Mesenchymal stem cell (in vitro differentiated cells and primary cell): ENCODE measurements at regions not wholly inside any gene's neighbourhood (a gene's known extent, or its start where the extent isn't known, plus 50 kb on each side); places are given as distances from the start of the nearest gene placed in this dataset.
"Not testable (repeated sequence)": the region's sequence is repeated elsewhere in the genome, so short reads cannot be mapped to it uniquely, and the experiment has no call there.

Experiments used
- DNase-seq: peaks from one replicate; pipeline ENCODE4 v3.0.0-alpha.2; 2013
- H2AFZ ChIP-seq: one replicate; pipeline ENCODE4 v1.6.1; 2013; ENCODE audit warnings: low read depth, mild to moderate bottlenecking, control low read depth, inconsistent platforms, low read length, moderate library complexity
- H2AK5ac ChIP-seq: 2 replicates; pipeline ENCODE4 v1.6.1; 2013; ENCODE audit warnings: low read length, moderate library complexity, mild to moderate bottlenecking, inconsistent platforms; ENCODE audit not compliant: severe bottlenecking
- H2BK120ac ChIP-seq: one replicate; pipeline ENCODE4 v1.6.1; 2013; ENCODE audit warnings: low read depth, mild to moderate bottlenecking, inconsistent platforms, low read length, moderate library complexity
- H2BK12ac ChIP-seq, 2 experiments: one replicate each; pipeline ENCODE4 v1.6.1; 2013; ENCODE audit warnings: inconsistent platforms in 2 of 2, low read length in 2 of 2, mild to moderate bottlenecking in 2 of 2, moderate library complexity in 2 of 2, control low read depth in 1 of 2
- H2BK15ac ChIP-seq: one replicate; pipeline ENCODE4 v1.6.1; 2013; ENCODE audit warnings: mild to moderate bottlenecking, low read depth, inconsistent platforms; ENCODE audit not compliant: poor library complexity, severe bottlenecking
- H2BK5ac ChIP-seq: 2 replicates; pipeline ENCODE4 v1.6.1; 2013; ENCODE audit warnings: low read depth, mild to moderate bottlenecking, low read length, control low read depth, inconsistent platforms; ENCODE audit not compliant: poor library complexity, severe bottlenecking
- H3K14ac ChIP-seq, 2 experiments: one replicate each; pipeline ENCODE4 v1.6.1; 2013; ENCODE audit warnings: inconsistent platforms in 2 of 2, low read length in 2 of 2, control low read depth in 1 of 2, mild to moderate bottlenecking in 1 of 2, moderate library complexity in 1 of 2
- H3K18ac ChIP-seq, 2 experiments: one replicate each; pipeline ENCODE4 v1.6.1; 2013; ENCODE audit warnings: inconsistent platforms in 2 of 2, low read length in 2 of 2, control low read depth in 1 of 2, low read depth in 1 of 2, mild to moderate bottlenecking in 1 of 2
- H3K23ac ChIP-seq, 2 experiments: one replicate each; pipeline ENCODE4 v1.6.1; 2013; ENCODE audit warnings: inconsistent platforms in 2 of 2, low read length in 2 of 2, mild to moderate bottlenecking in 2 of 2, moderate library complexity in 2 of 2, control low read depth in 1 of 2
- H3K27ac ChIP-seq: 2 replicates; pipeline ENCODE4 v1.5.1; 2013; ENCODE audit warnings: mild to moderate bottlenecking, moderate library complexity, low read length, control low read depth, inconsistent platforms; ENCODE audit not compliant: poor library complexity, severe bottlenecking
- H3K27me3 ChIP-seq, 2 experiments: 2 replicates each; pipeline versions ENCODE4 v1.6.1 to v1.7.0; 2013; ENCODE audit warnings: low read length in 2 of 2, mild to moderate bottlenecking in 2 of 2, moderate library complexity in 2 of 2, control low read depth in 1 of 2, inconsistent platforms in 1 of 2; ENCODE audit not compliant: control insufficient read depth in 1 of 2, insufficient read depth in 1 of 2
- H3K36me3 ChIP-seq, 2 experiments: 2 replicates each; pipeline versions ENCODE4 v1.6.1 to v1.7.0; 2013; ENCODE audit warnings: low read length in 2 of 2, control low read depth in 1 of 2, inconsistent platforms in 1 of 2, low read depth in 1 of 2, mild to moderate bottlenecking in 1 of 2; ENCODE audit not compliant: insufficient read depth in 2 of 2, control insufficient read depth in 1 of 2
- H3K4ac ChIP-seq, 2 experiments: one replicate each; pipeline ENCODE4 v1.6.1; 2013; ENCODE audit warnings: inconsistent platforms in 2 of 2, low read length in 2 of 2, mild to moderate bottlenecking in 2 of 2, moderate library complexity in 2 of 2, control low read depth in 1 of 2, low read depth in 1 of 2
- H3K4me1 ChIP-seq: 2 replicates; pipeline ENCODE4 v1.6.1; 2013; ENCODE audit warnings: low read depth, low read length, control low read depth; ENCODE audit not compliant: control insufficient read depth, insufficient read depth
- H3K4me2 ChIP-seq: 2 replicates; pipeline ENCODE4 v1.6.1; 2013; ENCODE audit warnings: low read length, mild to moderate bottlenecking, inconsistent platforms; ENCODE audit not compliant: poor library complexity, severe bottlenecking
- H3K4me3 ChIP-seq, 2 experiments: 2 replicates each; pipeline versions ENCODE4 v1.5.1 to v1.7.0; 2013; ENCODE audit warnings: low read length in 2 of 2, mild to moderate bottlenecking in 2 of 2, control low read depth in 1 of 2, low read depth in 1 of 2; ENCODE audit not compliant: insufficient read depth in 1 of 2
- H3K79me1 ChIP-seq: replicated peaks from 2 replicates; pipeline ENCODE4 v1.6.1; 2013; ENCODE audit warnings: mild to moderate bottlenecking, control low read depth, low read length, inconsistent platforms; ENCODE audit not compliant: poor library complexity, severe bottlenecking
- H3K9ac ChIP-seq: 2 replicates; pipeline ENCODE4 v1.7.0; 2013; ENCODE audit warnings: mild to moderate bottlenecking, low read length, moderate library complexity
- H3K9me3 ChIP-seq: 2 replicates; pipeline ENCODE4 v1.7.0; 2013; ENCODE audit warnings: mild to moderate bottlenecking, low read length; ENCODE audit not compliant: control insufficient read depth
- H4K8ac ChIP-seq: one replicate; pipeline ENCODE4 v1.6.1; 2013; ENCODE audit warnings: inconsistent platforms, mild to moderate bottlenecking, low read length, moderate library complexity
- H4K91ac ChIP-seq: one replicate; pipeline ENCODE4 v1.6.1; 2013; ENCODE audit warnings: mild to moderate bottlenecking, low read length, inconsistent platforms
- WGBS: methylation state at CpG from one replicate; pipeline ENCODE4 v1.1.7; 2013; ENCODE audit warnings: mixed read lengths; 5-methylcytosine and 5-hydroxymethylcytosine counted together

- Histone ChIP-seq H3K14ac (no peak overlapping the region), H3K4me3 (no peak overlapping the region), H3K4me1 (peaks cover 8% of the 10 kb centered on the region), H4K8ac (no peak overlapping the region), H3K79me1 (no peaks in the 10 kb centered on the region), H2AFZ (no peak overlapping the region), H3K36me3 (no peaks in the 10 kb centered on the region), H3K9me3 (peaks cover 17% of the 10 kb centered on the region), H2BK15ac (no peak overlapping the region), H3K27ac (no peak overlapping the region), H3K23ac (no peak overlapping the region), H2BK5ac (no peak overlapping the region), H4K91ac (no peak overlapping the region), H3K18ac (no peak overlapping the region), H3K4ac (no peak overlapping the region), H2AK5ac (no peak overlapping the region), H2BK120ac (no peak overlapping the region), H3K9ac (no peak overlapping the region), H2BK12ac (no peak overlapping the region), H3K4me2 (no peak overlapping the region), H3K27me3 (no peaks in the 10 kb centered on the region)
- WGBS: 40% methylated on average over 1 of the region's 2 CpGs
- no peak for DNase-seq
Measured at GRCh38 chr1:96524100-96524499, 197.5 kb upstream of the PTBP2 start.

GRCh38 chr1:96525657-96526557 is 195.7 kb upstream of the PTBP2 start:
- H3K36me3 ChIP-seq: no peaks in the 10 kb centered on the region
- H3K27ac ChIP-seq: no peak overlapping the region
- H2BK15ac ChIP-seq: no peak overlapping the region
- H3K14ac ChIP-seq: no peak overlapping the region
- H3K23ac ChIP-seq: no peak overlapping the region
- H3K4ac ChIP-seq: no peak overlapping the region
- no peak overlapping the region for H3K4me2 ChIP-seq
- no peak overlapping the region for H4K91ac ChIP-seq
- no peak overlapping the region for H4K8ac ChIP-seq
- H3K4me3 ChIP-seq: peak overlapping the region in 1 of 2 experiments; percentile 11
- no peaks in the 10 kb centered on the region for H3K79me1 ChIP-seq
- no peak overlapping the region for H3K18ac ChIP-seq
- H3K27me3 ChIP-seq: no peaks in the 10 kb centered on the region
- peaks cover 21% of the 10 kb centered on the region for H3K9me3 ChIP-seq
- peaks cover 3% of the 10 kb centered on the region for H3K4me1 ChIP-seq
- H2BK12ac ChIP-seq: no peak overlapping the region
- H2BK5ac ChIP-seq: no peak overlapping the region
- 91% methylated on average over 8 of the region's 8 CpGs for whole genome bisulfite sequencing
- H3K9ac ChIP-seq: peak overlapping the region; percentile 24
- no peak overlapping the region for H2AFZ ChIP-seq
- DNase-seq: no peak
- H2AK5ac ChIP-seq: no peak overlapping the region
- no peak overlapping the region for H2BK120ac ChIP-seq

DNA sequence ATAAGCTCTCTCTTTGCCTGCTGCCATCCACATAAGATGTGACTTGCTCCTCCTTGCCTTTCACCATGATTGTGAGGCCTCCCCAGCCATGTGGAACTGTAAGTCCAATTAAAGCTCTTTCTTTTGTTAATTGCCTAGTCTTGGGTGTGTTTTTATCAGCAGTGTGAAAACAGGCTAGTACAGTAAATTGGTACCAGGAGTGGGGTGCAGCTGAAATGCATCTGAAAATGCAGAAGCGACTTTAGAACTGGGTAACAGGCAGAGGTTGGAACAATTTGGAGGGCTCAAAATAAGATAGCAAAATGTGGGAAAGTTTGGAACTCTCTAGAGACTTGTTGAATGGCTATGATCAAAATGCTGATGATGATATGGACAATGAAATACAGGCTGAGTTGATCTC is 192.9 kb upstream of the PTBP2 start:
- not testable (repeated sequence) for H2BK120ac ChIP-seq, H3K4me3 ChIP-seq, H3K14ac ChIP-seq, H3K4me1 ChIP-seq, H2BK15ac ChIP-seq, H3K23ac ChIP-seq, H3K27me3 ChIP-seq, H3K18ac ChIP-seq, H3K79me1 ChIP-seq, H2BK5ac ChIP-seq, H3K27ac ChIP-seq, H2BK12ac ChIP-seq, H2AFZ ChIP-seq, H3K9ac ChIP-seq, H3K36me3 ChIP-seq, H4K91ac ChIP-seq, H3K4me2 ChIP-seq, H4K8ac ChIP-seq, DNase-seq, H2AK5ac ChIP-seq, H3K4ac ChIP-seq
- H3K9me3 ChIP-seq: peaks cover 21% of the 10 kb centered on the region
- 94% methylated on average over 1 of the region's 1 CpG for WGBS

GRCh38 chr1:96533820-96534219 is 187.8 kb upstream of the PTBP2 start:
- Histone ChIP-seq H2AFZ (no peak overlapping the region), H3K14ac (no peak overlapping the region), H3K79me1 (no peaks in the 10 kb centered on the region), H3K27ac (no peak overlapping the region), H2BK5ac (no peak overlapping the region), H3K4me1 (no peaks in the 10 kb centered on the region), H3K27me3 (no peaks in the 10 kb centered on the region), H4K91ac (no peak overlapping the region), H4K8ac (no peak overlapping the region), H2BK15ac (no peak overlapping the region), H3K4me2 (no peak overlapping the region), H2BK12ac (no peak overlapping the region), H3K18ac (no peak overlapping the region), H3K23ac (no peak overlapping the region), H2BK120ac (no peak overlapping the region), H3K4ac (no peak overlapping the region), H3K36me3 (no peaks in the 10 kb centered on the region), H3K4me3 (no peak overlapping the region), H2AK5ac (no peak overlapping the region), H3K9me3 (peaks cover 6% of the 10 kb centered on the region), H3K9ac (no peak overlapping the region)
- DNase-seq: no peak
- 82% methylated on average over 4 of the region's 4 CpGs for WGBS
